Endothelial cell of umbilical vein (primary cell): ENCODE measurements at regions not wholly inside any gene's neighbourhood (a gene's known extent, or its start where the extent isn't known, plus 50 kb on each side); places are given as distances from the start of the nearest gene placed in this dataset.

Experiments
- BruUV-seq: library from RNA; stranded (reverse); fragments of 400-500 nt; replicated peaks from 2 replicates; lab custom pipeline; 2021; lab: Mats Ljungman, UMichigan
- CTCF ChIA-PET: fragments of 300-600, 350-600 bp; sonication (Branson Sonifier 250); formaldehyde crosslinking; loops from one replicate; lab custom pipeline; 2021; ENCODE audit warnings: antibody characterized with exemption, inconsistent platforms; lab: Charles Lee
- POLR2A ChIA-PET: fragments of 300-600, 350-600 bp; sonication (Branson Sonifier 250); formaldehyde crosslinking; loops from one replicate; lab custom pipeline; 2021; ENCODE audit warnings: antibody characterized with exemption, inconsistent platforms; lab: Charles Lee
- DNase-seq: peaks from one replicate; pipeline ENCODE4 v3.0.0-alpha.2; 2011; ENCODE audit warnings: low read depth, low spot score
- FAIRE-seq: peaks from 2 replicates; lab custom pipeline; 2011; peaks lifted over from hg19 to GRCh38; lab: Jason Lieb, UNC
- H2AFZ ChIP-seq: 2 replicates; pipeline ENCODE4 v1.6.0; 2012; ENCODE audit warnings: low read depth, low read length, control low read depth, inconsistent platforms
- H3K27ac ChIP-seq: 2 replicates; pipeline ENCODE4 v1.5.1; 2011; ENCODE audit warnings: low read depth, mild to moderate bottlenecking, control low read depth, low read length, moderate library complexity; ENCODE audit not compliant: insufficient read depth
- H3K27me3 ChIP-seq, 2 experiments: 2 replicates each; pipeline versions ENCODE4 v1.6.0 to v1.6.1; 2011; ENCODE audit warnings: low read length in 2 of 2, mixed read lengths in 1 of 2; ENCODE audit not compliant: control insufficient read depth in 2 of 2, insufficient read depth in 2 of 2
- H3K36me3 ChIP-seq, 2 experiments: 2 replicates in 1 of 2; 3 replicates in 1 of 2; pipeline ENCODE4 v1.5.1; 2011; ENCODE audit warnings: low read length in 2 of 2, mild to moderate bottlenecking in 1 of 2, moderate library complexity in 1 of 2; ENCODE audit not compliant: control insufficient read depth in 2 of 2, insufficient read depth in 2 of 2; ENCODE audit errors: extremely low read depth in 1 of 2
- H3K4me1 ChIP-seq: 3 replicates; pipeline ENCODE4 v1.5.1; 2011; ENCODE audit warnings: mild to moderate bottlenecking, low read length; ENCODE audit not compliant: control insufficient read depth, insufficient read depth; ENCODE audit errors: extremely low read depth
- H3K4me2 ChIP-seq: 2 replicates; pipeline ENCODE4 v1.6.1; 2011; ENCODE audit warnings: low read length, control low read depth, mixed read lengths; ENCODE audit not compliant: insufficient read depth
- H3K4me3 ChIP-seq, 3 experiments: fragments of 200-600 bp in 1 of 3; sonication (generic), shearing (Covaris generic) in 1 of 3; replicated peaks in 1 of 3; 2 replicates each; pipeline ENCODE4 v1.5.1; 2011 to 2016; ENCODE audit warnings: control low read depth in 3 of 3, low read length in 3 of 3, mild to moderate bottlenecking in 2 of 3, inconsistent platforms in 1 of 3, low read depth in 1 of 3, moderate library complexity in 1 of 3; ENCODE audit not compliant: insufficient read depth in 1 of 3
- H3K79me2 ChIP-seq: 2 replicates; pipeline ENCODE4 v1.6.0; 2012; ENCODE audit warnings: low read length, inconsistent platforms; ENCODE audit not compliant: control insufficient read depth, insufficient read depth
- H3K9ac ChIP-seq: replicated peaks from 2 replicates; pipeline ENCODE3; 2011; ENCODE audit warnings: low read length, control low read depth; ENCODE audit not compliant: insufficient read depth; ENCODE audit errors: extremely low read depth
- H3K9me1 ChIP-seq: replicated peaks from 3 replicates; pipeline ENCODE4 v1.6.0; 2011; ENCODE audit warnings: mild to moderate bottlenecking, low read length; ENCODE audit not compliant: control insufficient read depth, insufficient read depth; ENCODE audit errors: extremely low read depth
- H3K9me3 ChIP-seq: replicated peaks from 2 replicates; pipeline ENCODE4 v1.5.1; 2012; ENCODE audit warnings: low read length, inconsistent platforms; ENCODE audit not compliant: control insufficient read depth, insufficient read depth
- H4K20me1 ChIP-seq: replicated peaks from 2 replicates; pipeline ENCODE3; 2011; ENCODE audit warnings: mild to moderate bottlenecking, low read length; ENCODE audit not compliant: control insufficient read depth, insufficient read depth; ENCODE audit errors: extremely low read depth
- CTCF ChIP-seq, 2 donors: IDR thresholded peaks; 1 replicate in 1 of 2; 2 replicates in 1 of 2; pipeline ENCODE4 v1.5.1; 2011; ENCODE audit warnings: low read length in 2 of 2, mild to moderate bottlenecking in 2 of 2, moderate library complexity in 2 of 2, control low read depth in 1 of 2, inconsistent platforms in 1 of 2, low read depth in 1 of 2; ENCODE audit not compliant: insufficient read depth in 1 of 2; ENCODE audit errors: extremely low read depth in 1 of 2
- EZH2 ChIP-seq: IDR thresholded peaks from 2 replicates; pipeline ENCODE4 v1.6.1; 2012; ENCODE audit warnings: borderline replicate concordance, low read depth, mild to moderate bottlenecking, moderate library complexity, low read length, inconsistent platforms; ENCODE audit not compliant: severe bottlenecking
- FOS ChIP-seq: IDR thresholded peaks from 2 replicates; pipeline ENCODE4 v1.6.1; 2011; ENCODE audit warnings: mild to moderate bottlenecking, low read length, moderate library complexity, borderline replicate concordance; ENCODE audit not compliant: insufficient read depth
- GATA2 ChIP-seq: IDR thresholded peaks from 2 replicates; pipeline ENCODE4 v1.7.0; 2011; ENCODE audit warnings: low read depth, mild to moderate bottlenecking, moderate library complexity, mixed read lengths, low read length; ENCODE audit not compliant: insufficient read length, insufficient read depth
- JUN ChIP-seq: IDR thresholded peaks from 2 replicates; pipeline ENCODE4 v1.6.1; 2011; ENCODE audit warnings: borderline replicate concordance, low read depth; ENCODE audit not compliant: insufficient read length, insufficient read depth
- MAX ChIP-seq: IDR thresholded peaks from 2 replicates; pipeline ENCODE4 v1.6.1; 2011; ENCODE audit not compliant: insufficient read depth, insufficient read length
- MYC ChIP-seq: IDR thresholded peaks from one replicate; pipeline ENCODE4 v1.6.1; 2011; ENCODE audit warnings: mild to moderate bottlenecking, low read depth, low read length
- POLR2A ChIP-seq: IDR thresholded peaks from 2 replicates; pipeline ENCODE4 v1.6.1; 2012; ENCODE audit warnings: low read depth, mild to moderate bottlenecking, control low read depth, low read length
- POLR2AphosphoS5 ChIP-seq: IDR thresholded peaks from 2 replicates; pipeline ENCODE4 v1.6.1; 2012; ENCODE audit warnings: low read depth, mild to moderate bottlenecking, control low read depth, low read length, moderate library complexity; ENCODE audit not compliant: insufficient read depth
- dilution Hi-C: fragments of 300-500 bp; cut with MboI; formaldehyde crosslinking; loops from one replicate; pipeline ENCODE4 v1.15.0; 2019; ENCODE audit warnings: low sequenced_read_pairs; ENCODE audit not compliant: extremely low pct_ligation_motif_present
- intact Hi-C: fragments of 100-400 bp; cut with micrococcal nuclease; formaldehyde crosslinking; loops from one replicate; pipeline ENCODE4 v1.10.0; 2022

- Histone ChIP-seq H3K4me1 (no peaks in the 10 kb centered on the region), H3K4me2 (no peak overlapping the region), H3K9me3 (peaks cover 8% of the 10 kb centered on the region), H3K9ac (no peak overlapping the region), H3K4me3 (no peak overlapping the region), H3K27ac (no peak overlapping the region), H2AFZ (no peak overlapping the region), H4K20me1 (no peaks in the 10 kb centered on the region), H3K79me2 (no peaks in the 10 kb centered on the region), H3K9me1 (no peaks in the 10 kb centered on the region), H3K27me3 (no peaks in the 10 kb centered on the region), H3K36me3 (no peaks in the 10 kb centered on the region)
- no TSS peak for BruUV-seq
- dilution Hi-C loops (no loop called here), intact Hi-C loops (no loop called here)
- ChIA-PET POLR2A (no interaction called here), CTCF (no interaction called here)
- TF ChIP-seq GATA2 (no peak), JUN (peak; percentile 6)
- no peak for DNase-seq
- no peak for FAIRE-seq
Observed at GRCh38 chr4:178937130-178937529, 1494.9 kb upstream of the AGA start.

GRCh38 chr4:178941975-178942374, 1499.7 kb upstream of the AGA start:
- H3K9ac ChIP-seq: no peak overlapping the region
- dilution Hi-C loops: no loop called here
- H2AFZ ChIP-seq: no peak overlapping the region
- TF ChIP-seq POLR2A: no peak
- TF ChIP-seq CTCF (IDR thresholded peaks at IDR 0.05; ENCODE audit: extremely low read depth in 1 of 2, insufficient read depth in 1 of 2, low read depth in 1 of 2, low read length in 2 of 2): no peak
- TF ChIP-seq GATA2: no peak
- no peak for TF ChIP-seq MYC
- TF ChIP-seq POLR2AphosphoS5: no peak
- TF ChIP-seq FOS: no peak
- TF ChIP-seq MAX: no peak
- no peak for TF ChIP-seq EZH2
- no peak for TF ChIP-seq JUN
- no peak overlapping the region for H3K27ac ChIP-seq
- no peaks in the 10 kb centered on the region for H3K27me3 ChIP-seq
- H3K4me3 ChIP-seq: no peak overlapping the region
- intact Hi-C loops: no loop called here
- no TSS peak for BruUV-seq
- no peaks in the 10 kb centered on the region for H3K36me3 ChIP-seq
- DNase-seq (no peak), FAIRE-seq (no peak)
- H3K9me1 ChIP-seq: no peaks in the 10 kb centered on the region
- ChIA-PET CTCF (no interaction called here), POLR2A (no interaction called here)
- peaks cover 9% of the 10 kb centered on the region for H3K9me3 ChIP-seq
- no peaks in the 10 kb centered on the region for H3K4me1 ChIP-seq
- no peaks in the 10 kb centered on the region for H4K20me1 ChIP-seq
- no peaks in the 10 kb centered on the region for H3K79me2 ChIP-seq
- H3K4me2 ChIP-seq: no peak overlapping the region
